ENCODE measurements at regions not wholly inside any gene's neighbourhood (a gene's known extent, or its start where the extent isn't known, plus 50 kb on each side); places are given as distances from the start of the nearest gene placed in this dataset.
A peak's percentile ranks its signal among the peaks of the same experiment; 100 is the strongest.

DNA sequence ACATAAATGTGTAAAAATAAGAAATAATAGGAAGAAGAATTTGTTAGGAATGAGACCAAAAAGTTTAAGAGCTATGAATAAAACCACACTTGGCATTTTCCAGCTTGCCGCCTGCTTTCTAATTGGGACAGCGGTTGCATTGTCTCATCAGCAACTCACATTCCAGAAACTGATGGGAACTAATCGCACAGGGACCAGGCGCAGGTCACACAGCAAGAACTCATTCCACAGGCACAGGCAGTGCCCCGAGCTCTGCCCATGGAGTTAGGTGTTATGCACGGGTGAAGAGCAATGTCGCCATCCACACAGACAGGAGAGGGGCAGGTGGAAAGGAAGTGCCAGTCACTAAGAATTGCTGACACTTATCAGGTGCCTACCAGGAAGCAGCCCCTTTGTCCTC is 279.9 kb downstream of the NSG2 start:
- Histone ChIP-seq H2AFZ (ENCODE audit: insufficient read depth, low read depth, low read length, poor library complexity, severe bottlenecking) (no peak overlapping the region), H3K4me1 (ENCODE audit: control insufficient read depth in 1 of 2, insufficient read depth in 2 of 2, low read length in 2 of 2) (no peaks in the 10 kb centered on the region), H3K4me2 (replicated peaks; ENCODE audit: extremely low read depth, low read length, poor library complexity, severe bottlenecking) (no peak overlapping the region), H3K79me2 (ENCODE audit: insufficient read depth, low read length) (no peaks in the 10 kb centered on the region), H3K4me3 (replicated peaks in 1 of 3; ENCODE audit: low read depth in 2 of 3, low read length in 3 of 3) (no peak overlapping the region), H3K36me3 (replicated peaks in 1 of 2; ENCODE audit: control insufficient read depth in 1 of 2, insufficient read depth in 2 of 2, low read length in 2 of 2) (no peaks in the 10 kb centered on the region), H3K9me3 (replicated peaks in 1 of 2; ENCODE audit: control insufficient read depth in 1 of 2, insufficient read depth in 1 of 2, low read length in 2 of 2) (no peaks in the 10 kb centered on the region), H3K27me3 (ENCODE audit: control insufficient read depth in 2 of 2, insufficient read depth in 2 of 2, low read length in 2 of 2) (no peaks in the 10 kb centered on the region), H3K27ac (ENCODE audit: low read depth in 1 of 2, low read length in 2 of 2) (no peak overlapping the region), H3K9ac (ENCODE audit: insufficient read depth, low read length, poor library complexity, severe bottlenecking) (no peak overlapping the region), H4K20me1 (ENCODE audit: insufficient read depth, low read length) (no peaks in the 10 kb centered on the region)
- H3K27me3 Mint-ChIP-seq (ENCODE audit: low read depth in 3 of 3), result peaks cover 0 to 16% (median 5%) of the 10 kb centered on the region in 3 donors
- no peaks in the 10 kb centered on the region for H3K4me1 Mint-ChIP-seq
- no peak for TF ChIP-seq CTCF (IDR thresholded peaks at IDR 0.05)
- H3K36me3 Mint-ChIP-seq, result no peaks in the 10 kb centered on the region
- no peak for DNase-seq
- H3K27ac Mint-ChIP-seq, result no peak overlapping the region
- intact Hi-C loops (cut with micrococcal nuclease), result no loop called here
- 52% methylated on average over 3 of the region's 7 CpGs for WGBS (ENCODE audit: insufficient coverage)
- no peak overlapping the region for H3K4me3 Mint-ChIP-seq
- H3K9me3 Mint-ChIP-seq, result peaks cover 0 to 4% (median 0%) of the 10 kb centered on the region in 7 donors

- H3K4me2 ChIP-seq (replicated peaks; ENCODE audit: extremely low read depth, low read length, poor library complexity, severe bottlenecking), result no peak overlapping the region
- peaks cover 0 to 15% (median 5%) of the 10 kb centered on the region in 3 donors for H3K27me3 Mint-ChIP-seq (ENCODE audit: low read depth in 3 of 3)
- peaks cover 0 to 4% (median 0%) of the 10 kb centered on the region in 7 donors for H3K9me3 Mint-ChIP-seq
- no peak overlapping the region for H3K27ac Mint-ChIP-seq
- H3K4me3 Mint-ChIP-seq, result no peak overlapping the region
- no peak overlapping the region for H2AFZ ChIP-seq (ENCODE audit: insufficient read depth, low read depth, low read length, poor library complexity, severe bottlenecking)
- no peak overlapping the region for H3K27ac ChIP-seq (ENCODE audit: low read depth in 1 of 2, low read length in 2 of 2)
- intact Hi-C loops (cut with micrococcal nuclease), result no loop called here
- H3K4me1 ChIP-seq (ENCODE audit: control insufficient read depth in 1 of 2, insufficient read depth in 2 of 2, low read length in 2 of 2), result no peaks in the 10 kb centered on the region
- no peaks in the 10 kb centered on the region for H3K36me3 Mint-ChIP-seq
- no peaks in the 10 kb centered on the region for H3K36me3 ChIP-seq (replicated peaks in 1 of 2; ENCODE audit: control insufficient read depth in 1 of 2, insufficient read depth in 2 of 2, low read length in 2 of 2)
- no peaks in the 10 kb centered on the region for H3K79me2 ChIP-seq (ENCODE audit: insufficient read depth, low read length)
- TF ChIP-seq CTCF (IDR thresholded peaks at IDR 0.05), result no peak
- no peaks in the 10 kb centered on the region for H4K20me1 ChIP-seq (ENCODE audit: insufficient read depth, low read length)
- H3K27me3 ChIP-seq (ENCODE audit: control insufficient read depth in 2 of 2, insufficient read depth in 2 of 2, low read length in 2 of 2), result no peaks in the 10 kb centered on the region
- H3K9ac ChIP-seq (ENCODE audit: insufficient read depth, low read length, poor library complexity, severe bottlenecking), result peak overlapping the region; percentile 21
- no peak overlapping the region for H3K4me3 ChIP-seq (replicated peaks in 1 of 3; ENCODE audit: low read depth in 2 of 3, low read length in 3 of 3)
- H3K4me1 Mint-ChIP-seq, result no peaks in the 10 kb centered on the region
- no peaks in the 10 kb centered on the region for H3K9me3 ChIP-seq (replicated peaks in 1 of 2; ENCODE audit: control insufficient read depth in 1 of 2, insufficient read depth in 1 of 2, low read length in 2 of 2)
- no peak for DNase-seq
- 93% methylated on average over 2 of the region's 6 CpGs for WGBS (ENCODE audit: insufficient coverage)
Observed at GRCh38 chr5:174325961-174326360, 280.5 kb downstream of the NSG2 start.

Data from CD14-positive monocyte (primary cell).